GM12874 (cell line): ENCODE measurements at regions not wholly inside any gene's neighbourhood (a gene's known extent, or its start where the extent isn't known, plus 50 kb on each side); places are given as distances from the start of the nearest gene placed in this dataset.

Experiments used
- CTCF ChIP-seq: IDR thresholded peaks from 2 replicates; pipeline ENCODE4 v1.5.1; 2011; ENCODE audit warnings: low read depth, mild to moderate bottlenecking, control low read depth, low read length, moderate library complexity; ENCODE audit not compliant: insufficient read depth

GRCh38 chr15:66839506-66840112, 137.6 kb downstream of the SMAD6 start:
- TF ChIP-seq CTCF: no peak

GRCh38 chr15:66840615-66841390, 138.8 kb downstream of the SMAD6 start:
- no peak for TF ChIP-seq CTCF

- no peak for TF ChIP-seq CTCF
These were observed 140.1 kb downstream of the SMAD6 start for GRCh38 chr15:66841953-66842681.

GRCh38 chr15:66842710-66843441, 140.8 kb downstream of the SMAD6 start:
- no peak for TF ChIP-seq CTCF

GRCh38 chr15:66843581-66843980, 141.5 kb downstream of the SMAD6 start:
- TF ChIP-seq CTCF: no peak

GRCh38 chr15:66844041-66844746, 142.2 kb downstream of the SMAD6 start:
- TF ChIP-seq CTCF: no peak
